H1 (cell line): ENCODE measurements at regions not wholly inside any gene's neighbourhood (a gene's known extent, or its start where the extent isn't known, plus 50 kb on each side); places are given as distances from the start of the nearest gene placed in this dataset.

Experiments
- CREB1 ChIP-seq: IDR thresholded peaks from 2 replicates; pipeline ENCODE4 v1.6.1; 2012; ENCODE audit warnings: inconsistent platforms
- EP300 ChIP-seq, 2 experiments: IDR thresholded peaks; 1 replicate in 1 of 2; 2 replicates in 1 of 2; pipeline ENCODE4 v1.6.1; 2011 to 2012; ENCODE audit warnings: low read depth in 2 of 2, low read length in 2 of 2, mild to moderate bottlenecking in 2 of 2, borderline replicate concordance in 1 of 2, inconsistent platforms in 1 of 2, moderate library complexity in 1 of 2
- JUND ChIP-seq: IDR thresholded peaks from 2 replicates; pipeline ENCODE4 v1.6.1; 2011; ENCODE audit warnings: mild to moderate bottlenecking, improper control_type of control experiment, low read length
- MAFK ChIP-seq: IDR thresholded peaks from 2 replicates; pipeline ENCODE4 v1.6.1; 2012; ENCODE audit warnings: low read depth, mild to moderate bottlenecking, improper control_type of control experiment, low read length
- POLR2A ChIP-seq, 2 experiments: IDR thresholded peaks; 1 replicate in 1 of 2; 2 replicates in 1 of 2; pipeline ENCODE4 v1.6.1; 2011; ENCODE audit warnings: low read depth in 2 of 2, low read length in 2 of 2, mild to moderate bottlenecking in 2 of 2; ENCODE audit errors: control extremely low read depth in 1 of 2
- SIN3A ChIP-seq, 2 experiments: IDR thresholded peaks in 1 of 2; conservative IDR thresholded peaks in 1 of 2; 2 replicates each; pipeline ENCODE4 v1.6.1; 2011 to 2012; ENCODE audit warnings: low read length in 2 of 2, improper control_type of control experiment in 1 of 2, low read depth in 1 of 2, mild to moderate bottlenecking in 1 of 2
- SIX5 ChIP-seq: IDR thresholded peaks from 2 replicates; pipeline ENCODE4 v1.6.1; 2011; ENCODE audit warnings: mild to moderate bottlenecking, low read depth, low read length
- YY1 ChIP-seq: IDR thresholded peaks from 2 replicates; pipeline ENCODE4 v1.6.1; 2011; ENCODE audit warnings: low read depth, mild to moderate bottlenecking, low read length
- TF ChIP-seq, protein P1 (sequence below), 3 experiments: IDR thresholded peaks; 1 replicate in 2 of 3; 2 replicates in 1 of 3; pipeline versions ENCODE4 v1.5.1 to v1.6.1; 2011; ENCODE audit warnings: low read length in 3 of 3, mild to moderate bottlenecking in 3 of 3, inconsistent platforms in 2 of 3, low read depth in 1 of 3, moderate library complexity in 1 of 3; ENCODE audit not compliant: insufficient read depth in 1 of 3; ENCODE audit errors: control extremely low read depth in 1 of 3

GRCh38 chrX:39427906-39428305 lies 626.6 kb downstream of the MID1IP1 start:
- TF ChIP-seq EP300 (IDR thresholded peaks at IDR 0.05; ENCODE audit: borderline replicate concordance in 1 of 2, low read depth in 2 of 2, low read length in 2 of 2) (no peak), POLR2A (IDR thresholded peaks at IDR 0.05; ENCODE audit: control extremely low read depth in 1 of 2, low read depth in 2 of 2, low read length in 2 of 2) (no peak), YY1 (no peak), MAFK (no peak), CREB1 (no peak), SIX5 (no peak), JUND (no peak), SIN3A (conservative IDR thresholded peaks at IDR 0.05 in 1 of 2, IDR thresholded peaks at IDR 0.05 in 1 of 2; ENCODE audit: low read depth in 1 of 2, low read length in 2 of 2) (no peak)
- TF ChIP-seq, protein P1, sequence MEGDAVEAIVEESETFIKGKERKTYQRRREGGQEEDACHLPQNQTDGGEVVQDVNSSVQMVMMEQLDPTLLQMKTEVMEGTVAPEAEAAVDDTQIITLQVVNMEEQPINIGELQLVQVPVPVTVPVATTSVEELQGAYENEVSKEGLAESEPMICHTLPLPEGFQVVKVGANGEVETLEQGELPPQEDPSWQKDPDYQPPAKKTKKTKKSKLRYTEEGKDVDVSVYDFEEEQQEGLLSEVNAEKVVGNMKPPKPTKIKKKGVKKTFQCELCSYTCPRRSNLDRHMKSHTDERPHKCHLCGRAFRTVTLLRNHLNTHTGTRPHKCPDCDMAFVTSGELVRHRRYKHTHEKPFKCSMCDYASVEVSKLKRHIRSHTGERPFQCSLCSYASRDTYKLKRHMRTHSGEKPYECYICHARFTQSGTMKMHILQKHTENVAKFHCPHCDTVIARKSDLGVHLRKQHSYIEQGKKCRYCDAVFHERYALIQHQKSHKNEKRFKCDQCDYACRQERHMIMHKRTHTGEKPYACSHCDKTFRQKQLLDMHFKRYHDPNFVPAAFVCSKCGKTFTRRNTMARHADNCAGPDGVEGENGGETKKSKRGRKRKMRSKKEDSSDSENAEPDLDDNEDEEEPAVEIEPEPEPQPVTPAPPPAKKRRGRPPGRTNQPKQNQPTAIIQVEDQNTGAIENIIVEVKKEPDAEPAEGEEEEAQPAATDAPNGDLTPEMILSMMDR (IDR thresholded peaks at IDR 0.05; ENCODE audit: control extremely low read depth in 1 of 3, insufficient read depth in 1 of 3, low read depth in 1 of 3, low read length in 3 of 3) = no peak
